ENCODE measurements at regions not wholly inside any gene's neighbourhood (a gene's known extent, or its start where the extent isn't known, plus 50 kb on each side); places are given as distances from the start of the nearest gene placed in this dataset.

- TF ChIP-seq CTCF (IDR thresholded peaks at IDR 0.05), result no peak
- TF ChIP-seq POLR2A (IDR thresholded peaks at IDR 0.05), result no peak
- no peak for TF ChIP-seq POLR2AphosphoS5 (IDR thresholded peaks at IDR 0.05)
These were observed 225.1 kb upstream of the GALNTL6 start for GRCh38 chr4:171588051-171588545.

Data from gastroesophageal sphincter (tissue), 3 donors.